ENCODE measurements at regions not wholly inside any gene's neighbourhood (a gene's known extent, or its start where the extent isn't known, plus 50 kb on each side); places are given as distances from the start of the nearest gene placed in this dataset.
"Not testable (repeated sequence)": the region's sequence is repeated elsewhere in the genome, so short reads cannot be mapped to it uniquely, and the experiment has no call there.

DNA sequence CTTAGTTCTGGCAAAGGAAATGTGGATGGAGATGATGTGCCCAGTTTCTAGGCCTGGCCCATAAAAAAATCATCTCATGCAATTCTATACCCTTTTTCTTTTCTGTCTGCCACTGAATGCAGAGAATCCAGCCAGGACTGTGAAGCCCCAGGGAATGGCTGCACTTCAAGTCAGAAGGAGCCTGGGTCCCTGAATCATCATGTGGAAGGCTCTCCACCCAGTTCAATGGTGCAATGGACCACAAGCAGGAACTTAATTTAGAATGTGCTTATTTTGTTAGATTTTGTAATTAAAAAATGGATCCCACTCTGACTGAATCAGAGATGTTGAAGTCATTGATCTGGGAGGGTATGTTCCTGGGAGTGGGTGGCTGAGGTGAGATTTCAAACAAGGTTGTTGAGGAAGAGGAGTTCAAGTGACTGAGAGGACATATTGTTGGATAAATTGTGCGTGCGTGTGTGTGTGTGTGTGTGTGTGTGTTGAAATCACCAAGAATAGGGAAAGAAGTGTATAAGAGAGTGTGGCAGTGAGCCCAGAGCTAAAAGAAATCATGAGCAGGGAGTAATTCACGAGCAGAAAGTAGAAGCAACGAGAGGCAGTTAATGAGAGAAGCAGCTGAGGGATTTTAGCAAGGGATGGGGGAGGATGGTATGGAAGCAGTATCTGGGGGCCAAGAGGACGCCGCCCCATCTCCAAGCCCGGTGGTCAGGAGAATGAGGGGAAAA is 125.4 kb downstream of the TMX1 start:
- Mint-ChIP-seq H3K4me1 (no peaks in the 10 kb centered on the region), H3K27me3 (peaks cover 0 to 16% (median 12%) of the 10 kb centered on the region in 5 donors), H3K36me3 (no peaks in the 10 kb centered on the region), H3K9me3 (no peaks in the 10 kb centered on the region), H3K27ac (no peak overlapping the region), H3K4me3 (no peak overlapping the region)
- no peak for DNase-seq
- ChIA-PET POLR2A (no interaction called here), CTCF (no interaction called here)
- no peaks in the 10 kb centered on the region for H3K4me1 ChIP-seq (ENCODE audit: control insufficient read depth in 2 of 2, insufficient read depth in 2 of 2, low read length in 2 of 2)
- H3K4me3 ChIP-seq (ENCODE audit: low read length): no peak overlapping the region
- no peak for ATAC-seq
- no peaks in the 10 kb centered on the region for H3K9me3 ChIP-seq (ENCODE audit: control insufficient read depth in 2 of 3, low read length in 3 of 3)
- no peaks in the 10 kb centered on the region for H3K36me3 ChIP-seq (ENCODE audit: control insufficient read depth in 2 of 3, insufficient read depth in 3 of 3, low read length in 3 of 3)
- no peaks in the 10 kb centered on the region for H3K27me3 ChIP-seq (ENCODE audit: control insufficient read depth in 2 of 2, insufficient read depth in 2 of 2, low read length in 2 of 2)
- H3K27ac ChIP-seq (ENCODE audit: low read depth, low read length): no peak overlapping the region
- intact Hi-C loops (cut with micrococcal nuclease): no loop called here

DNA sequence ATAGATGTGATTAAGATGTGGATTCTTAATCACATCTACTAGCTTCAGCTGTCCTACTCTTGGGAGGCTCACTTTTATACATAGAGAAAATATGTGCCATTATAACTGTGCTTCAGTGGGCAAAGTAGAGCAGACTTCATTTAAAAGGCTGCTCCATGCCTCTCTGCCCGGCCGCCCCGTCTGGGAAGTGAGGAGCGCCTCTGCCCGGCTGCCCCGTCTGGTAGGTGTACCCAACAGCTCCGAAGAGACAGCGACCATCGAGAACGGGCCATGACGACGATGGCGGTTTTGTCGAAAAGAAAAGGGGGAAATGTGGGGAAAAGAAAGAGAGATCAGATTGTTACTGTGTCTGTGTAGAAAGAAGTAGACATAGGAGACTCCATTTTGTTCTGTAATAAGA is 126.4 kb downstream of the TMX1 start:
- H3K27ac ChIP-seq (ENCODE audit: low read depth, low read length); DNase-seq; H3K27ac Mint-ChIP-seq; POLR2A ChIA-PET; H3K4me3 Mint-ChIP-seq; intact Hi-C loops (cut with micrococcal nuclease); ATAC-seq; H3K4me1 Mint-ChIP-seq; H3K36me3 ChIP-seq (ENCODE audit: control insufficient read depth in 2 of 3, insufficient read depth in 3 of 3, low read length in 3 of 3); CTCF ChIA-PET; H3K4me3 ChIP-seq (ENCODE audit: low read length); H3K4me1 ChIP-seq (ENCODE audit: control insufficient read depth in 2 of 2, insufficient read depth in 2 of 2, low read length in 2 of 2); H3K27me3 ChIP-seq (ENCODE audit: control insufficient read depth in 2 of 2, insufficient read depth in 2 of 2, low read length in 2 of 2); H3K36me3 Mint-ChIP-seq; H3K9me3 ChIP-seq (ENCODE audit: control insufficient read depth in 2 of 3, low read length in 3 of 3); H3K9me3 Mint-ChIP-seq: not testable (repeated sequence)
- H3K27me3 Mint-ChIP-seq: peaks cover 4 to 11% (median 8%) of the 10 kb centered on the region in 5 donors

DNA sequence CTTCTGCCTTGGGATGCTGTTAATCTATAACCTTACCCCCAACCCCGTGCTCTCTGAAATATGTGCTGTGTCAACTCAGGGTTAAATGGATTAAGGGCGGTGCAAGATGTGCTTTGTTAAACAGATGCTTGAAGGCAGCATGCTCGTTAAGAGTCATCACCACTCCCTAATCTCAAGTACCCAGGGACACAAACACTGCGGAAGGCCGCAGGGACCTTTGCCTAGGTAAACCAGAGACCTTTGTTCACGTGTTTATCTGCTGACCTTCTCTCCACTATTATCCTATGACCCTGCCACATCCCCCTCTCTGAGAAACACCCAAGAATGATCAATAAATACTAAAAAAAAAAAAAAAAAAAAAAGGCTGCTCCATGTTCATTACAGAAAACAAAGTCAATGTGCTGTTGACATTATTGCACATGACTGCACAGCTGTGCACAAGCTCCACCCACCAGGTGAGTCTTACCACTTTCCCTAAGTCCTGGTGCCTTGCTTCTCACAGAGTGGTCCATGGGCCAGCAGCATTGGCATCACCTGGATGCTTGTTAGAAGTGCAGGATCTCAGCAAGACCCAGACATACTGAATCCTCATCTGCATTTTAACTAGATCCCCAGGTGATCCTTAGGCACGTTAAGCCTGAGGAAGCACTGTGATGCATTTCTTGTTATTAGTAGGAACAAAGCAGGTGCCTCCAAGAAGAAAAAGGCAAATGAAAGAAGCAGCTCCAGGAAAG is 127.0 kb downstream of the TMX1 start:
- H3K36me3 ChIP-seq (ENCODE audit: control insufficient read depth in 2 of 3, insufficient read depth in 3 of 3, low read length in 3 of 3); POLR2A ChIA-PET; ATAC-seq; H3K4me1 ChIP-seq (ENCODE audit: control insufficient read depth in 2 of 2, insufficient read depth in 2 of 2, low read length in 2 of 2); H3K27ac Mint-ChIP-seq; H3K9me3 Mint-ChIP-seq; H3K27ac ChIP-seq (ENCODE audit: low read depth, low read length); H3K27me3 ChIP-seq (ENCODE audit: control insufficient read depth in 2 of 2, insufficient read depth in 2 of 2, low read length in 2 of 2); H3K4me1 Mint-ChIP-seq; DNase-seq; intact Hi-C loops (cut with micrococcal nuclease); H3K36me3 Mint-ChIP-seq; H3K4me3 Mint-ChIP-seq; CTCF ChIA-PET; H3K9me3 ChIP-seq (ENCODE audit: control insufficient read depth in 2 of 3, low read length in 3 of 3); H3K4me3 ChIP-seq (ENCODE audit: low read length): not testable (repeated sequence)
- peaks cover 4 to 11% (median 8%) of the 10 kb centered on the region in 5 donors for H3K27me3 Mint-ChIP-seq

- ChIA-PET POLR2A (no interaction called here), CTCF (no interaction called here)
- H3K9me3 ChIP-seq (ENCODE audit: control insufficient read depth in 2 of 3, low read length in 3 of 3): no peaks in the 10 kb centered on the region
- DNase-seq (no peak), ATAC-seq (no peak)
- H3K9me3 Mint-ChIP-seq: no peaks in the 10 kb centered on the region
- no peak overlapping the region for H3K27ac Mint-ChIP-seq
- no peak overlapping the region for H3K27ac ChIP-seq (ENCODE audit: low read depth, low read length)
- no peaks in the 10 kb centered on the region for H3K27me3 ChIP-seq (ENCODE audit: control insufficient read depth in 2 of 2, insufficient read depth in 2 of 2, low read length in 2 of 2)
- intact Hi-C loops (cut with micrococcal nuclease): no loop called here
- H3K4me3 ChIP-seq (ENCODE audit: low read length): no peak overlapping the region
- no peak overlapping the region for H3K4me3 Mint-ChIP-seq
- H3K36me3 Mint-ChIP-seq: no peaks in the 10 kb centered on the region
- H3K4me1 Mint-ChIP-seq: no peaks in the 10 kb centered on the region
- H3K4me1 ChIP-seq (ENCODE audit: control insufficient read depth in 2 of 2, insufficient read depth in 2 of 2, low read length in 2 of 2): no peaks in the 10 kb centered on the region
- peaks cover 4 to 12% (median 8%) of the 10 kb centered on the region in 5 donors for H3K27me3 Mint-ChIP-seq
- H3K36me3 ChIP-seq (ENCODE audit: control insufficient read depth in 2 of 3, insufficient read depth in 3 of 3, low read length in 3 of 3): no peaks in the 10 kb centered on the region
Measured at GRCh38 chr14:51367600-51367931, 127.5 kb downstream of the TMX1 start.

GRCh38 chr14:51368721-51369163 is 128.7 kb downstream of the TMX1 start:
- Histone ChIP-seq H3K27me3 (ENCODE audit: control insufficient read depth in 2 of 2, insufficient read depth in 2 of 2, low read length in 2 of 2) (no peaks in the 10 kb centered on the region), H3K36me3 (ENCODE audit: control insufficient read depth in 2 of 3, insufficient read depth in 3 of 3, low read length in 3 of 3) (no peaks in the 10 kb centered on the region), H3K27ac (ENCODE audit: low read depth, low read length) (no peak overlapping the region), H3K4me1 (ENCODE audit: control insufficient read depth in 2 of 2, insufficient read depth in 2 of 2, low read length in 2 of 2) (no peaks in the 10 kb centered on the region), H3K9me3 (ENCODE audit: control insufficient read depth in 2 of 3, low read length in 3 of 3) (no peaks in the 10 kb centered on the region), H3K4me3 (ENCODE audit: low read length) (no peak overlapping the region)
- CTCF ChIA-PET: no interaction called here
- no peaks in the 10 kb centered on the region for H3K4me1 Mint-ChIP-seq
- intact Hi-C loops (cut with micrococcal nuclease): no loop called here
- DNase-seq: no peak
- no peaks in the 10 kb centered on the region for H3K36me3 Mint-ChIP-seq
- H3K27me3 Mint-ChIP-seq: peaks cover 4 to 14% (median 9%) of the 10 kb centered on the region in 5 donors
- POLR2A ChIA-PET: no interaction called here
- ATAC-seq: no peak
- H3K9me3 Mint-ChIP-seq: no peaks in the 10 kb centered on the region
- no peak overlapping the region for H3K27ac Mint-ChIP-seq
- no peak overlapping the region for H3K4me3 Mint-ChIP-seq

- intact Hi-C loops (cut with micrococcal nuclease): loop anchor here (1.0 to 5.0 kb wide), 4 partner anchors 282 to 609 kb away; partner anchors contain the start of gene FRMD6 (in 1 of the 2)
- no peaks in the 10 kb centered on the region for H3K4me1 Mint-ChIP-seq
- ATAC-seq (no peak), DNase-seq (peak in 4 of 9 donors; percentile 1 to 14 (median 8))
- Histone ChIP-seq H3K9me3 (ENCODE audit: control insufficient read depth in 2 of 3, low read length in 3 of 3) (no peaks in the 10 kb centered on the region), H3K4me3 (ENCODE audit: low read length) (no peak overlapping the region), H3K27ac (ENCODE audit: low read depth, low read length) (no peak overlapping the region), H3K27me3 (ENCODE audit: control insufficient read depth in 2 of 2, insufficient read depth in 2 of 2, low read length in 2 of 2) (no peaks in the 10 kb centered on the region), H3K4me1 (ENCODE audit: control insufficient read depth in 2 of 2, insufficient read depth in 2 of 2, low read length in 2 of 2) (no peaks in the 10 kb centered on the region), H3K36me3 (ENCODE audit: control insufficient read depth in 2 of 3, insufficient read depth in 3 of 3, low read length in 3 of 3) (no peaks in the 10 kb centered on the region)
- ChIA-PET POLR2A (no interaction called here), CTCF (interaction anchor here (0.8 kb wide), 1 partner anchor 438 kb away, joined by 3 read pairs; no protein-coding TSS in a partner anchor)
- H3K9me3 Mint-ChIP-seq: no peaks in the 10 kb centered on the region
- H3K27me3 Mint-ChIP-seq: peaks cover 4 to 14% (median 9%) of the 10 kb centered on the region in 5 donors
- no peak overlapping the region for H3K27ac Mint-ChIP-seq
- H3K4me3 Mint-ChIP-seq: no peak overlapping the region
- no peaks in the 10 kb centered on the region for H3K36me3 Mint-ChIP-seq
Measured at GRCh38 chr14:51369814-51370213, 129.8 kb downstream of the TMX1 start.

Measured in naive thymus-derived CD4-positive, alpha-beta T cell (primary cell).